BJ (cell line): ENCODE measurements at regions not wholly inside any gene's neighbourhood (a gene's known extent, or its start where the extent isn't known, plus 50 kb on each side); places are given as distances from the start of the nearest gene placed in this dataset.

Source experiments
- CTCF ChIA-PET: fragments of 350-600 bp; formaldehyde crosslinking; extraction: SDS; loops from one replicate; lab custom pipeline; 2021; ENCODE audit warnings: antibody characterized with exemption, inconsistent platforms; lab: Yijun Ruan, JAX
- POLR2A ChIA-PET: fragments of 300-600 bp; sonication (Branson Sonifier 250); formaldehyde crosslinking; extraction: SDS; loops from one replicate; lab custom pipeline; 2021; ENCODE audit warnings: antibody characterized with exemption; lab: Charles Lee
- DNase-seq: peaks from one replicate; pipeline ENCODE4 v3.0.0-alpha.2; 2011; ENCODE audit warnings: low read depth
- H3K27me3 ChIP-seq: 2 replicates; pipeline ENCODE4 v1.6.0; 2011; ENCODE audit warnings: low read length; ENCODE audit not compliant: control insufficient read depth, insufficient read depth
- H3K36me3 ChIP-seq: 2 replicates; pipeline ENCODE4 v1.5.1; 2011; ENCODE audit warnings: low read length; ENCODE audit not compliant: control insufficient read depth, insufficient read depth
- H3K4me3 ChIP-seq: 2 replicates; pipeline ENCODE4 v1.5.1; 2011; ENCODE audit warnings: low read depth, mild to moderate bottlenecking, control low read depth, low read length
- CTCF ChIP-seq: IDR thresholded peaks from 2 replicates; pipeline ENCODE4 v1.5.1; 2011; ENCODE audit warnings: low read depth, mild to moderate bottlenecking, control low read depth, inconsistent platforms, low read length, moderate library complexity; ENCODE audit not compliant: insufficient read depth

- TF ChIP-seq CTCF: no peak
- ChIA-PET CTCF (no interaction called here), POLR2A (no interaction called here)
- no peak for DNase-seq
- no peaks in the 10 kb centered on the region for H3K27me3 ChIP-seq
- no peaks in the 10 kb centered on the region for H3K36me3 ChIP-seq
- H3K4me3 ChIP-seq: no peak overlapping the region
Measured at GRCh38 chr3:7999384-7999783, 502.2 kb upstream of the LMCD1 start.

- TF ChIP-seq CTCF: no peak
- H3K4me3 ChIP-seq: no peak overlapping the region
- no peaks in the 10 kb centered on the region for H3K27me3 ChIP-seq
- CTCF ChIA-PET: no interaction called here
- no peaks in the 10 kb centered on the region for H3K36me3 ChIP-seq
- no peak for DNase-seq
- POLR2A ChIA-PET: no interaction called here
Measured at GRCh38 chr3:8001307-8001706, 500.3 kb upstream of the LMCD1 start.

GRCh38 chr3:8001712-8002111 is 499.9 kb upstream of the LMCD1 start:
- ChIA-PET CTCF (no interaction called here), POLR2A (no interaction called here)
- no peaks in the 10 kb centered on the region for H3K27me3 ChIP-seq
- H3K4me3 ChIP-seq: no peak overlapping the region
- no peak for TF ChIP-seq CTCF
- no peaks in the 10 kb centered on the region for H3K36me3 ChIP-seq
- DNase-seq: no peak

- DNase-seq: no peak
- Histone ChIP-seq H3K36me3 (no peaks in the 10 kb centered on the region), H3K27me3 (no peaks in the 10 kb centered on the region), H3K4me3 (no peak overlapping the region)
- ChIA-PET POLR2A (no interaction called here), CTCF (no interaction called here)
- no peak for TF ChIP-seq CTCF
Measured at GRCh38 chr3:8011902-8012301, 489.7 kb upstream of the LMCD1 start.

- POLR2A ChIA-PET: no interaction called here
- TF ChIP-seq CTCF: no peak
Measured at GRCh38 chr3:8020047-8020841, 481.4 kb upstream of the LMCD1 start.

More at GRCh38 chr3:8020047-8020841, 481.4 kb upstream of the LMCD1 start:
- Histone ChIP-seq H3K27me3 (no peaks in the 10 kb centered on the region), H3K4me3 (no peak overlapping the region), H3K36me3 (no peaks in the 10 kb centered on the region)
- CTCF ChIA-PET: interaction anchor here (0.6 kb wide), 1 partner anchor 56 kb away, joined by 3 read pairs; no protein-coding TSS in a partner anchor
- DNase-seq: no peak
